ENCODE measurements at regions not wholly inside any gene's neighbourhood (a gene's known extent, or its start where the extent isn't known, plus 50 kb on each side); places are given as distances from the start of the nearest gene placed in this dataset.

DNA sequence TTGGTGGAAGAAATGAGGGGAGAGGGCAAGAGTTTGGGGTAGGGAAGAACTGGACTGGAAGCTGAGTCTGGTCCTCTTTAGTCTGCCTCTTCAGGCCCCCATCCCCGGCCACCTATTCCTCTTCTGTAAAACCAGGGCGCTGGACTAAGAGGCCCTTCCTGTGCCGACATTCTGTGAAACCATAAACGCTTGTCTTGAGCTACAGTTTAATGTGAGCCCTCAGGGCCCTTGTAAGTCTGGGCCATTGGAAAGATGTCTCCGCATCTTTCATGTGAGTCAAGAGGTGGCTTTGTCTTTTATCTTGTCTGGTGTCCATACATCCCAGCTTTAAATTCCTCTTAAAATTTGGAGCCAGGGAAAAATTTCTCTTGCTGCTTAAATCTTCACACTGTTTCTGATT lies 90.6 kb downstream of the PLCE1 start:
- no peaks in the 10 kb centered on the region for H3K27me3 ChIP-seq
- H3K4me3 ChIP-seq = no peak overlapping the region
- DNase-seq = no peak
- TF ChIP-seq CTCF (IDR thresholded peaks at IDR 0.05) (no peak), POLR2A (IDR thresholded peaks at IDR 0.05) (no peak)
- ATAC-seq = no peak
- H3K9me3 ChIP-seq = no peaks in the 10 kb centered on the region
- no peak overlapping the region for H3K27ac ChIP-seq
- intact Hi-C loops (cut with DNase I) = no loop called here
- H3K36me3 ChIP-seq (replicated peaks in 1 of 2; ENCODE audit: insufficient read depth in 1 of 2, low read depth in 2 of 2) = no peaks in the 10 kb centered on the region
- H3K4me1 ChIP-seq = no peaks in the 10 kb centered on the region
- 96 to 97% methylated on average over 5 of the region's 5 CpGs for WGBS, 2 donors

DNA sequence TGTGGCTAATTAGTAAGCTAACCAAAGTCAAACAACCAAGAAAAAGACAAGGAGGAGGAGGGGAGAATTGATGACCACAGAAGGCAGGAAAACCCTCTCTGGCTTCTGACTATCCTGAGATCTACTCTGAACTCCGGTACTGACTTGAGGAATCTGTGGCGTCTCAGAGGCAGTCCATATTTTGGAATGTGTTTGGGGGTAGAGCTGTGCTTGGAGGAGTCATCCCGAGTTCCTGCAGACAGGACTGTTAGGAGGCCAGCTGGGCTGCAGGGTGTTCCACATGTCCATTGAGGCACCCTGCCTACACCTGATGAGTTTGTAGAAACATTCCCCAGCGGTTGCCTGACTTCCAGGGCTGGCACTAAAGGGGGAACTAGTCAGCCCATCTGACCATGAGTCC lies 91.6 kb downstream of the PLCE1 start:
- TF ChIP-seq POLR2A (IDR thresholded peaks at IDR 0.05) (no peak), CTCF (IDR thresholded peaks at IDR 0.05) (no peak)
- no peak overlapping the region for H3K27ac ChIP-seq
- no peak for DNase-seq
- H3K4me1 ChIP-seq = no peaks in the 10 kb centered on the region
- no peak overlapping the region for H3K4me3 ChIP-seq
- no peaks in the 10 kb centered on the region for H3K27me3 ChIP-seq
- no peaks in the 10 kb centered on the region for H3K36me3 ChIP-seq (replicated peaks in 1 of 2; ENCODE audit: insufficient read depth in 1 of 2, low read depth in 2 of 2)
- WGBS, 2 donors = 76 to 91% methylated on average over 4 of the region's 4 CpGs
- intact Hi-C loops (cut with DNase I) = no loop called here
- no peaks in the 10 kb centered on the region for H3K9me3 ChIP-seq
- no peak for ATAC-seq

GRCh38 chr10:94085766-94086437 lies 92.2 kb downstream of the PLCE1 start:
- Histone ChIP-seq H3K36me3 (replicated peaks in 1 of 2; ENCODE audit: insufficient read depth in 1 of 2, low read depth in 2 of 2) (no peaks in the 10 kb centered on the region), H3K27me3 (no peaks in the 10 kb centered on the region), H3K4me3 (no peak overlapping the region), H3K4me1 (no peaks in the 10 kb centered on the region), H3K27ac (no peak overlapping the region), H3K9me3 (no peaks in the 10 kb centered on the region)
- 80 to 85% methylated on average over 5 of the region's 5 CpGs for WGBS, 2 donors
- ATAC-seq (no peak), DNase-seq (no peak)
- TF ChIP-seq CTCF (IDR thresholded peaks at IDR 0.05) (no peak), POLR2A (IDR thresholded peaks at IDR 0.05) (no peak)
- intact Hi-C loops (cut with DNase I) = no loop called here

DNA sequence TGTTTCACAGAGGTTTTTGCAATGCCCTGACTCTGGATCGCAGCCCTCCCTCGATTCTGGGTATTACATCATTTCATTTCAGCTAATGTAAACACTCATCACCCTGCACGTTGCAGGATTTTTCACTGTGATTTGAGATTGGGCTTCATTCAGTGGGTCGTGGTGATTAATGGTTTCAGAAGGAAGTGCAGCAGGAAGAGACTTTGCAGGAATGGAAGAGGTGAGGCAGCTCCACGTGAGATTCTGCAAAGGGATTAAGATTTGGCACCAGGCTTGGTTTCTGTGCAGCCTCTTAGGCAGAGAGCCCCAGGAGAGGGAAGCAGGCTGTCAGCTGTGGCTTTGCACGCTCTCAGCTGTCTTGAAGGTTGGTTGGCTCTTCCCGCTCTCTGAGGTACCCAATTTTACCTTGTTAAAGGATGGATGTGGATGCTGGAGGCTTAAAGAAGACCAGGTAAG lies 95.2 kb downstream of the PLCE1 start:
- no peak for TF ChIP-seq CTCF (IDR thresholded peaks at IDR 0.05)
- no peak for ATAC-seq
- WGBS, 2 donors = 48 to 51% methylated on average over 7 of the region's 7 CpGs
- no peaks in the 10 kb centered on the region for H3K9me3 ChIP-seq
- no peak overlapping the region for H3K27ac ChIP-seq
- H3K27me3 ChIP-seq = no peaks in the 10 kb centered on the region
- intact Hi-C loops (cut with DNase I) = no loop called here
- DNase-seq = no peak
- no peaks in the 10 kb centered on the region for H3K4me1 ChIP-seq
- H3K4me3 ChIP-seq = no peak overlapping the region
- H3K36me3 ChIP-seq (replicated peaks in 1 of 2; ENCODE audit: insufficient read depth in 1 of 2, low read depth in 2 of 2) = no peaks in the 10 kb centered on the region

GRCh38 chr10:94091649-94092048 lies 97.9 kb downstream of the PLCE1 start:
- TF ChIP-seq CTCF (IDR thresholded peaks at IDR 0.05) (no peak), POLR2A (IDR thresholded peaks at IDR 0.05) (no peak)
- H3K4me1 ChIP-seq = no peaks in the 10 kb centered on the region
- H3K27ac ChIP-seq = no peak overlapping the region
- no peaks in the 10 kb centered on the region for H3K9me3 ChIP-seq
- DNase-seq = no peak
- no peaks in the 10 kb centered on the region for H3K36me3 ChIP-seq (replicated peaks in 1 of 2; ENCODE audit: insufficient read depth in 1 of 2, low read depth in 2 of 2)
- no peak overlapping the region for H3K4me3 ChIP-seq
- intact Hi-C loops (cut with DNase I) = no loop called here
- ATAC-seq = no peak
- H3K27me3 ChIP-seq = no peaks in the 10 kb centered on the region

All from body of pancreas (tissue), 4 donors.